Aorta (tissue), 5 donors: ENCODE measurements at regions not wholly inside any gene's neighbourhood (a gene's known extent, or its start where the extent isn't known, plus 50 kb on each side); places are given as distances from the start of the nearest gene placed in this dataset.

ENCODE experiments used
- ATAC-seq: fragments of 200-7000 bp; cut with Tn5 transposase; one replicate; pipeline ENCODE4 v1.9.1; 2022; ENCODE audit warnings: moderate library complexity; ENCODE audit not compliant: low FRiP score
- DNase-seq, 2 donors: peaks; one replicate each; pipeline ENCODE4 v3.0.0-alpha.2; 2020
- H3K27ac ChIP-seq, 2 donors: one replicate each; pipeline ENCODE4 v1.5.1; 2013; ENCODE audit warnings: low read length in 2 of 2, mild to moderate bottlenecking in 2 of 2, moderate library complexity in 2 of 2, control low read depth in 1 of 2, inconsistent platforms in 1 of 2, low read depth in 1 of 2
- H3K27me3 ChIP-seq, 2 donors: one replicate each; pipeline ENCODE4 v1.6.1; 2013; ENCODE audit warnings: control low read depth in 1 of 2, low read length in 1 of 2, mild to moderate bottlenecking in 1 of 2, moderate library complexity in 1 of 2; ENCODE audit not compliant: insufficient read depth in 2 of 2, control insufficient read depth in 1 of 2
- H3K36me3 ChIP-seq, 2 donors: one replicate each; pipeline ENCODE4 v1.6.1; 2013; ENCODE audit warnings: control low read depth in 1 of 2, low read length in 1 of 2, mild to moderate bottlenecking in 1 of 2; ENCODE audit not compliant: insufficient read depth in 2 of 2, control insufficient read depth in 1 of 2
- H3K4me1 ChIP-seq, 2 donors: one replicate each; pipeline ENCODE4 v1.6.1; 2013; ENCODE audit warnings: low read length in 2 of 2, control low read depth in 1 of 2, mild to moderate bottlenecking in 1 of 2, moderate library complexity in 1 of 2; ENCODE audit not compliant: insufficient read depth in 2 of 2, control insufficient read depth in 1 of 2
- H3K4me3 ChIP-seq, 2 donors: one replicate each; pipeline ENCODE4 v1.5.1; 2013; ENCODE audit warnings: low read length in 2 of 2, control low read depth in 1 of 2, mild to moderate bottlenecking in 1 of 2
- H3K9me3 ChIP-seq: one replicate; pipeline ENCODE4 v1.6.1; 2013; ENCODE audit warnings: mild to moderate bottlenecking, low read length; ENCODE audit not compliant: control insufficient read depth
- WGBS, 2 donors: extraction: QIAGEN DNeasy Blood & Tissue Kit; methylation state at CpG; one replicate each; pipeline ENCODE4 v1.1.7; 2013; 5-methylcytosine and 5-hydroxymethylcytosine counted together
- intact Hi-C, 2 donors: fragments of 100-400 bp; cut with DNase I; formaldehyde crosslinking; loops; one replicate each; pipeline versions ENCODE4 v1.14.2 to v1.15.0; 2022
- donor health status: healthy with polysubstance abuse.
- donor health status: Bipolar disorder and iron deficiency.
- donor health status: DM: no; HTN: no; CAD: no.
- donor health status: DM: no; HTN: no; CAD: no.
- donor health status: DM: yes; HTN: yes; CAD: no.

- DNase-seq (no peak), ATAC-seq (no peak)
- H3K27ac ChIP-seq = no peak overlapping the region
- H3K27me3 ChIP-seq = no peaks in the 10 kb centered on the region
- H3K4me1 ChIP-seq = no peaks in the 10 kb centered on the region
- H3K9me3 ChIP-seq = no peaks in the 10 kb centered on the region
- intact Hi-C loops = no loop called here
- H3K4me3 ChIP-seq = no peak overlapping the region
- 69 to 70% methylated on average over 2 of the region's 2 CpGs for WGBS, 2 donors
- H3K36me3 ChIP-seq = no peaks in the 10 kb centered on the region
Observed at GRCh38 chr4:22900876-22901275, 208.1 kb downstream of the GBA3 start.

- Histone ChIP-seq H3K27me3 (no peaks in the 10 kb centered on the region), H3K4me1 (no peaks in the 10 kb centered on the region), H3K9me3 (no peaks in the 10 kb centered on the region), H3K4me3 (no peak overlapping the region), H3K27ac (no peak overlapping the region), H3K36me3 (no peaks in the 10 kb centered on the region)
- DNase-seq (no peak), ATAC-seq (no peak)
- intact Hi-C loops = no loop called here
- WGBS, 2 donors = 49 to 52% methylated on average over 6 of the region's 6 CpGs
Observed at GRCh38 chr4:22897520-22898108, 204.9 kb downstream of the GBA3 start.

GRCh38 chr4:22895482-22895881 is 202.7 kb downstream of the GBA3 start:
- Histone ChIP-seq H3K9me3 (no peaks in the 10 kb centered on the region), H3K36me3 (no peaks in the 10 kb centered on the region), H3K4me3 (no peak overlapping the region), H3K27ac (no peak overlapping the region), H3K4me1 (no peaks in the 10 kb centered on the region), H3K27me3 (no peaks in the 10 kb centered on the region)
- intact Hi-C loops = no loop called here
- DNase-seq (no peak), ATAC-seq (no peak)
- WGBS, 2 donors = 50 to 79% methylated on average over 1 of the region's 1 CpG

- peaks cover 0 to 1% of the 10 kb centered on the region in 2 donors for H3K27me3 ChIP-seq
- intact Hi-C loops = no loop called here
- DNase-seq (no peak), ATAC-seq (no peak)
- H3K4me1 ChIP-seq = no peaks in the 10 kb centered on the region
- H3K27ac ChIP-seq = no peak overlapping the region
- H3K36me3 ChIP-seq = no peaks in the 10 kb centered on the region
- no peaks in the 10 kb centered on the region for H3K9me3 ChIP-seq
- H3K4me3 ChIP-seq = no peak overlapping the region
Observed at GRCh38 chr4:22884157-22884556, 191.4 kb downstream of the GBA3 start.

- no peak overlapping the region for H3K4me3 ChIP-seq
- DNase-seq (no peak), ATAC-seq (no peak)
- H3K9me3 ChIP-seq = no peaks in the 10 kb centered on the region
- no peak overlapping the region for H3K27ac ChIP-seq
- intact Hi-C loops = no loop called here
- H3K36me3 ChIP-seq = no peaks in the 10 kb centered on the region
- H3K27me3 ChIP-seq = peaks cover 0 to 1% of the 10 kb centered on the region in 2 donors
- H3K4me1 ChIP-seq = no peaks in the 10 kb centered on the region
Observed at GRCh38 chr4:22881411-22881810, 188.7 kb downstream of the GBA3 start.

GRCh38 chr4:22877486-22878052 is 184.8 kb downstream of the GBA3 start:
- ATAC-seq (no peak), DNase-seq (no peak)
- no peak overlapping the region for H3K27ac ChIP-seq
- no peaks in the 10 kb centered on the region for H3K36me3 ChIP-seq
- no peak overlapping the region for H3K4me3 ChIP-seq
- H3K27me3 ChIP-seq = peaks cover 0 to 2% of the 10 kb centered on the region in 2 donors
- intact Hi-C loops = no loop called here
- WGBS, 2 donors = 80 to 82% methylated on average over 16 of the region's 16 CpGs
- no peaks in the 10 kb centered on the region for H3K4me1 ChIP-seq
- no peaks in the 10 kb centered on the region for H3K9me3 ChIP-seq

- H3K27ac ChIP-seq = no peak overlapping the region
- no peaks in the 10 kb centered on the region for H3K36me3 ChIP-seq
- H3K27me3 ChIP-seq = peaks cover 0 to 2% of the 10 kb centered on the region in 2 donors
- ATAC-seq (no peak), DNase-seq (no peak)
- H3K9me3 ChIP-seq = no peaks in the 10 kb centered on the region
- no peaks in the 10 kb centered on the region for H3K4me1 ChIP-seq
- no peak overlapping the region for H3K4me3 ChIP-seq
- WGBS, 2 donors = 86 to 87% methylated on average over 2 of the region's 2 CpGs
- intact Hi-C loops = no loop called here
Observed at GRCh38 chr4:22876270-22876669, 183.5 kb downstream of the GBA3 start.

GRCh38 chr4:22875587-22876257 is 183.0 kb downstream of the GBA3 start:
- WGBS, 2 donors = 77 to 81% methylated on average over 4 of the region's 4 CpGs
- no peak for ATAC-seq

GRCh38 chr4:22874334-22874912 is 181.7 kb downstream of the GBA3 start:
- DNase-seq (no peak), ATAC-seq (no peak)
- H3K36me3 ChIP-seq = no peaks in the 10 kb centered on the region
- 74 to 75% methylated on average over 4 of the region's 4 CpGs for WGBS, 2 donors
- intact Hi-C loops = no loop called here
- no peak overlapping the region for H3K27ac ChIP-seq
- H3K27me3 ChIP-seq = peaks cover 0 to 2% of the 10 kb centered on the region in 2 donors
- H3K4me1 ChIP-seq = no peaks in the 10 kb centered on the region
- no peaks in the 10 kb centered on the region for H3K9me3 ChIP-seq
- H3K4me3 ChIP-seq = no peak overlapping the region

More at GRCh38 chr4:22875587-22876257, 183.0 kb downstream of the GBA3 start:
- H3K27ac ChIP-seq = no peak overlapping the region
- intact Hi-C loops = no loop called here
- no peak for DNase-seq
- no peaks in the 10 kb centered on the region for H3K36me3 ChIP-seq
- H3K9me3 ChIP-seq = no peaks in the 10 kb centered on the region
- no peak overlapping the region for H3K4me3 ChIP-seq
- H3K27me3 ChIP-seq = peaks cover 0 to 2% of the 10 kb centered on the region in 2 donors
- H3K4me1 ChIP-seq = no peaks in the 10 kb centered on the region
